Upper lobe of left lung (tissue), 4 donors: ENCODE measurements at regions not wholly inside any gene's neighbourhood (a gene's known extent, or its start where the extent isn't known, plus 50 kb on each side); places are given as distances from the start of the nearest gene placed in this dataset.

ENCODE experiments used
- POLR2A ChIP-seq, 4 donors: fragments of 450-650 bp; IDR thresholded peaks; one replicate each; pipeline ENCODE4 v1.5.1; 2016 to 2017; ENCODE audit warnings: antibody characterized with exemption in 4 of 4, mild to moderate bottlenecking in 2 of 4
- TF ChIP-seq, protein P1 (sequence below), 6 experiments: fragments of 450-650 bp in 4 of 6; fragments of 200-600 bp in 2 of 6; sonication (generic) in 2 of 6; IDR thresholded peaks; one replicate each; pipeline ENCODE4 v1.5.1; 2016 to 2019; ENCODE audit warnings: antibody characterized with exemption in 6 of 6

DNA sequence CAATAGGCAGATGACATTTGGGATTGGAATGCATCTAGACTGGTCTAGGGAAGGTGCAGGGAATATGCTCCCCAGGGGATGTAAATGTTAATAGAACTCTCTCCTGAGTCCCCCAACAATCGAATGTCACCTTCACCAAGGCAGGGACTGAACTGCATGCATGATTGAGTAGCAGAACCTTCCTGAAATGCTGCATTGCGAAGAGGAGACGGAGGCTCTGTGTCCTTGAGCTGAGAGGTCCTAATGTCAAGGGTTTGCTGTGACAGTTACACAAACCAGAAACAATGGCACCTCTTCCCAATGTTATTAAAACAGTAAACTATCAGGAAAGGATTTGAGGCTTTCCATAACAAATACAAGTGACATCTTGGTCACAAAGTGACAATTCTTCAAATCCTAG is 117.5 kb upstream of the SFSWAP start:
- TF ChIP-seq, protein P1, sequence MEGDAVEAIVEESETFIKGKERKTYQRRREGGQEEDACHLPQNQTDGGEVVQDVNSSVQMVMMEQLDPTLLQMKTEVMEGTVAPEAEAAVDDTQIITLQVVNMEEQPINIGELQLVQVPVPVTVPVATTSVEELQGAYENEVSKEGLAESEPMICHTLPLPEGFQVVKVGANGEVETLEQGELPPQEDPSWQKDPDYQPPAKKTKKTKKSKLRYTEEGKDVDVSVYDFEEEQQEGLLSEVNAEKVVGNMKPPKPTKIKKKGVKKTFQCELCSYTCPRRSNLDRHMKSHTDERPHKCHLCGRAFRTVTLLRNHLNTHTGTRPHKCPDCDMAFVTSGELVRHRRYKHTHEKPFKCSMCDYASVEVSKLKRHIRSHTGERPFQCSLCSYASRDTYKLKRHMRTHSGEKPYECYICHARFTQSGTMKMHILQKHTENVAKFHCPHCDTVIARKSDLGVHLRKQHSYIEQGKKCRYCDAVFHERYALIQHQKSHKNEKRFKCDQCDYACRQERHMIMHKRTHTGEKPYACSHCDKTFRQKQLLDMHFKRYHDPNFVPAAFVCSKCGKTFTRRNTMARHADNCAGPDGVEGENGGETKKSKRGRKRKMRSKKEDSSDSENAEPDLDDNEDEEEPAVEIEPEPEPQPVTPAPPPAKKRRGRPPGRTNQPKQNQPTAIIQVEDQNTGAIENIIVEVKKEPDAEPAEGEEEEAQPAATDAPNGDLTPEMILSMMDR (IDR thresholded peaks at IDR 0.05): no peak
- no peak for TF ChIP-seq POLR2A (IDR thresholded peaks at IDR 0.05)
